Renal cortical epithelial cell (primary cell): ENCODE measurements at regions not wholly inside any gene's neighbourhood (a gene's known extent, or its start where the extent isn't known, plus 50 kb on each side); places are given as distances from the start of the nearest gene placed in this dataset.

Experiments used
- DNase-seq: peaks from one replicate; pipeline ENCODE4 v3.0.0-alpha.2; 2011; ENCODE audit warnings: low read depth

DNA sequence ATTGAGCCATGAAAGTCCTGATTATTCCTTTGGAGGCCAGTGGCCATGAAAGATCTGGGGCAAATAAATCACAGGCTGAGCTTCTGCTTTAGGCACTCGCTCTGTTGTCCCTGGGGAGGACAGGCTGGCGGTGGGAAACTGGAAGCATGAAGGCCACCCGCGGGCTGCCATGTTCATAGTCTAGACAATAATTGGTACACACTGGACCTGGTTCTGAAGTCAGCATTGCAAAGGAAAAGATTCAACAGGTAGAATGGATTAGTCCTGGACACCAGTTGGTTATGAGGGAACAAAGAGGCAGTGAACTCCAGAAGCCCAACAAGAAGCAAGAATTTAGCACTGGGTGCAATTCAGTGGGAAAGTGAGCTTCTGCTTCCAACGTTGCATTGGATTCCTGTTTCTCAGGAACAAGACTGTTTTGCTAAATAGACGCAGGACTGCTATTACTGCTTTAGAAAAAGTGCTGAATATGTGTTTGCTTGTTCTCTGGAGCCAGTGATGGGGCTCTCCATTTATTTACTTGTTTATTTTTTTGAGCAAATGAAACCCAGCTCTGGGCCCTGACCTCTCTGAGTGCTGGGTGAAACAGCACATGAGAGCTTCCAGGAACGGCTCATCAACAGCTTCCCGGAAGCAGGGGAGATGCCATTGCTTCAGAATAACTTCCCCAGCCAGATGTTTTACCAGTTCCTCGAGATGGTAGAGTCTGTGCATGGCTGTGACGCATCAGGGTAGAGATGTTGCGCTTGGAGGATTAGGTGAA lies 336.4 kb downstream of the ZNF536 start:
- DNase-seq = no peak

DNA sequence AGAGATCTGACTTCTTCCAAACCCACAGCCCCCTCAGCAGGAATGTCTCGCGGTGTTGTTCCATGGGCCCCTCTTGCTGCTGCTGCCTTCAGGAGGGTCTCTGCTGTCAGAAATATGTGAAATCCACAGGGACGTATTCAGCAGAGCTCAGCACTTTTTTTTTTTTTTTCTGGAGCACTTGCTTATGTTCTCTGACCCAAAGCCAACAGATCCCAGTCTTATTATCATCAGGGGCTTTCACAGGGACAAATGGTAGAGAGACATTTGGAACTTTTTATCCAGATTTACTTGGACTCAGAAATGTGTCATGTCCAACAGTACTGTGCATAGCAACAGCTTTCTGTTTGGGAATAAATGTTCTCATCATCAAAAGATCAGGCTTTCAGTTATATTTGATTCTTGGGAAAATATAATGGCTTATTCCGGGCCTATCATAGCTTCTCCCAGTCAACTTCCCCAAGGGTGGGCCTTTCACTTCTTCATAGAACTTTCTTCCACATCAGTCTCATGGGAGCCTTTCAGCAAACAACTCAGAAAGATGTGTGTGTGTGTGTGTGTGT lies 332.7 kb downstream of the ZNF536 start:
- DNase-seq = no peak

DNA sequence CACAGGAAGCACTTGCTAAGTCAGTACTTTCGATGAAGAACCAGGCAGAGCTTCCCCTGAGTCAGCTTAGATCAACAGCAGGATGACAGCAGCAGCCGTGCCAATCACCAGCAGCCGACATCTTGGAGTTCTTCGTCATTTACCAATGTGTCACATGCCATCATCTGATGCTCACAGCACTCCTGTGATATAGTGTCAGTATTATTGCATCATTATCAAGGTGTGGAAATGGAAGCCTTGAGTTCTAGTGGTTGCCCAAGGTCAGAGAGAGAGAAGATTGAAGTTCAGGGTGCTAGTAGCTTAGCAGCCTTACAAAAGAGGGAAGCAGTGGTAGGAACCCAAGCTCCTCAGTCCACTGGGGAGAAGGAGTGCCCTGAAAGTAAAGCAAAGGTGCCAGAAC lies 331.5 kb downstream of the ZNF536 start:
- no peak for DNase-seq

GRCh38 chr19:30701178-30701577 lies 329.0 kb downstream of the ZNF536 start:
- no peak for DNase-seq

GRCh38 chr19:30699871-30700280 lies 327.7 kb downstream of the ZNF536 start:
- no peak for DNase-seq

- no peak for DNase-seq
Observed at GRCh38 chr19:30696514-30696913, 324.3 kb downstream of the ZNF536 start.

DNA sequence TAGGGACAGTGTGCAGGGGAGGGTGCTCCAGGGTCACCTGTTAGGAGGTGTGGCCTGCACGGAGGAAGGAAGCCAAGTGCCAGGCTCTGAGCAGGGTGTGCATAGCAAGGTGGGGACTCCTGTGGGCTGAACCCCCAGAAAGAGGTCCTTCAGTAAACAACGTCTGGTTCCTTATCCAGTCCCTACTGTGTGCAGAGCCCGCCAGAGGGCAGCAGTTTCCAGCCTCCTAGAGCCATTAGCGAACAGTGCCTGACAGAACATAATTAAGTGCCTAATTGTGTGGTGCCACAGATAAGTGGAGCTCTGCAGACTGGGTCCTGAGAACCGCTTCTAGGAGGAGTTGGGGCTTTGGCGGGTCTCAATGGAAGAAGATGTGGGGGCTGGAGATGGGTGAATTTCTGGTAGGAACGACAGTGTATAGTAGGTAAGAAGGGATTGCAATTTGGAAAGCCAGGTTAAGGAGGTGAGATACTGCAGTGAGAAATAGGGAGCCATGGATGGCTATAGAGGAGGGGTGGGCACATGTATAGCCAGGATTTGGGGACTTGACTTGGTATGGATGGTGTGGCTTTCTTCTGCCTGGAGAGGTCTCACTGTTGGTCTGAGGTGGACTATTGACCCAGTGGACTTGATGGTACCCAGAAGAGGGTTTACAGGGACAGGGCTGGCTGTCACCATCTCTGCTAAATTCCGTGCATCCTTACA lies 323.1 kb downstream of the ZNF536 start:
- DNase-seq = no peak

- DNase-seq = no peak
Observed at GRCh38 chr19:30694156-30694755, 322.1 kb downstream of the ZNF536 start.

DNA sequence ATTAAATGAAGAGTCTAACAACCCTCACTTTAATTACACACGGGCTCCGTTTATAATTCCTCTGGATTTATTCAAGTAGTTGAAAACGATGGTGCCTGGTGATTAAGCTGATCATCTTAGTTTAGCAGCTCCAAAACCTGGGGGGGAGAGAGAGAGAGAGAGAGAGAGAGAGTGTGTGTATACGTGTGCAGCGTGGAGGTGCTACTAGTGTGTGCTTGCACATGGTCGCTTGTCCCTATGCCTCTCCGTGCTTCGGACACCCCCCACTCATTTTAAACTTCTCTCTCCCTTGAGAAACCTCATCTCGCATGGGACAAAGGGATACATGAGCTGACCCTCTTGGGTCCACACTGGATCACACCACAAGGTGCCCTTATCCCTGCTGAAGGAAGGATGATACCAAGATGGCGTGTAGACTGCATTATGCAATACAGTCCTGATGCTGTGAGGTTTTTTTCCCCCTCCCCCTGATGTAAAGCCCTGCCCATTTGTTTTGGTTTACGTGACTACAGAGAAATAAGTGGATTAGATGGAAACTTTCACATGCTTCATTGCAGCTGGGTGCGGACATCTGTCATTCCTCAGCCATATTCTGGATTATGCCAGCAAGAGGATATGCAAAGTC lies 320.8 kb downstream of the ZNF536 start:
- DNase-seq = no peak

- no peak for DNase-seq
Observed at GRCh38 chr19:30692181-30692811, 320.1 kb downstream of the ZNF536 start.

- DNase-seq = no peak
Observed at GRCh38 chr19:30691819-30692166, 319.6 kb downstream of the ZNF536 start.

DNA sequence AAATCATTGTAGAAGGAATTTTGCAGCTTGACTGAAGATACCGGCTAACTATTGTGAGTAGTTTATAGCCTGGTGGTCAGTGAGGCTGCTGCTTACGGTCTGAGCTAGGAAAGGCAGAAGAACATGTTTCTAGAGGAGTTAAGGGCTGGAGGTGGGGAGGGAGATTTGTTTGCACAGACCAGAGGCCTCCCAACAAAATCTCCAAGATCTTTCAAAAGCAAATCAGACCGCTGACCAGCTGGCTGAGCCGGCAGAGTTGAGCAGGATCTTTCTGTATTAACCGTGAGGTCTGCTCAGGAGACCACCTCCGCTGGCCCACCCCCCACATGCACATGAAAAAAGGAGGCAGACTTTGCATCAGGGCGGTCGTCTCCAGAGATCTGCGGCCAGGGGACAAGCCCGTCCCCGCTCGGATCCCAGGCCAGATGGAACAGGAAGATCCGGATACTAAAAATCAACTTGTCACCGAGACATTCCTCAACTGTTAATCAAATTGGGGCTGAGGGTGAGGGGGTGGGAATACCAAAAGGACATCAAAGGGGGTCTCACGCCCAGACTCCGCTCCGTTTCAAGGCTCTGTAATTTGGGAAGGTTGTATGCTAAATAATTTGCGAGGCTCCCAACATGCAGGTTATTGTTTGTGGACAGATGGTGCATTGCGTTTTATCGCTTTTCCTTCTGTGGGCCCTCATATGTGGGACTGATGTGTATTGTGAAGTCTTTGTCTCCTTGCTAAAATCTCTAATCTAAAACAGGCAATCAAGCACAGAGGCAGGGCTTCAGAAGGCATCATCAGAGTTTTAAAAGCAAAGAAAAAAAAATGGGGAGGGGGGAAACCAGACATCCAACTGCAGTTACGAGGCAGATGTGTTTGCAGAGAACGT lies 319.0 kb downstream of the ZNF536 start:
- no peak for DNase-seq

DNA sequence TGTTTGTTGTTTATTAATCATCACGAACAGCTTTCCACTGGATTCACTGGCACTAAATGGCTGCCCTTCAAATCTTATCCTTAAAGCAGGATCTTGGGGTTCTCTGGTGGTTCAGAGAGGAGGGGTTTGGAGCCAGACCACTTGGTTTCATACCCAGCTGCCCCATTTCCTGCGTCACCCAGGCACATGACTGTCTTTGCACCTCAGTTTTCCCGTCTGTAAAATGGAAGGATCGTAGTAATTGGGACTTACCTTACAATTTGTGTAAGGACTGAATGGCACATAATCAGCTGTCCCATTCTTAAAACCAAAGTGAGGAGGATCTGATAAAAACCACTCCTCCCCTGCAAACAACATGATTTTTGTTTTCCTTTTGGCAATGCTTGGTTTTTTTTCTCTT lies 318.3 kb downstream of the ZNF536 start:
- no peak for DNase-seq

DNA sequence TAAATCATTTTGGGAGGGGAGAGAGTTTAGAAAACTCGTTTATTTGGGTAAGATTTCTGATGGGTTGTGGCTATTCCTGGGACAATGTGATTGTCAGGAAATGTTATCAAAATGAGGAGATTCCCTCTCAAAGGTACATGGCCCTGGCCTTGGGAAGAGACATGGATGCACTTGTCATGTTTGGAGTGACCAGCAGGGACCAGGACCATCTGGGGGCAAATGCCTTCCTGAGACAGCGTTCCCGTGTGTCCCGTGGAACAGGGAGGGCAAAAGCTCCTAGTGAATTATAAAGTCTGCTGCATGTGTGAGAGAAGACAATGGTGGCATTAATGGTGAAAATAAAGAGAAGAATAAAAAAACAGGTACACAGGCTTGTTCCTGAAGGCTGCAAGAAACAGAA lies 317.3 kb downstream of the ZNF536 start:
- no peak for DNase-seq

DNA sequence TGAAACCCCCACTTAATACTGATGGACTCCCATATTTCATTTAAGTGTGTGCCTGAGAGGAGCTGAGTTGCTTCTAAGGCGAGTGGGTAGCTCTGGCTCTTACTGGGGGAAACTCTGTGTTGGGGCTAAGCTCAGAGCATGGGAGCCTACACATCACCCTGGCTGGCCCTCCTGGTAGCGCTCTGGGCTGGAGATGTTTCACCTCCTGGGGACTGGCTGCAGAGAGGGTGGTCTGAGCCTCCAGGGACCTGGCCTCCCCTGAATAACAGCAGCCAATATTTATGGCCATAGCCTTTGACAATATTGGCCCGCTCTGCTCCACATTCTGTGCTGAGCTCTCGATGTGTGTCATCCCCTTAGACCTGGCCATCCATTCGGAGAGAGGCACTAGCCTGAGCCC lies 316.5 kb downstream of the ZNF536 start:
- no peak for DNase-seq

GRCh38 chr19:30686826-30687566 lies 314.8 kb downstream of the ZNF536 start:
- DNase-seq = no peak

GRCh38 chr19:30686176-30686820 lies 314.1 kb downstream of the ZNF536 start:
- no peak for DNase-seq

GRCh38 chr19:30685426-30686000 lies 313.3 kb downstream of the ZNF536 start:
- no peak for DNase-seq

DNA sequence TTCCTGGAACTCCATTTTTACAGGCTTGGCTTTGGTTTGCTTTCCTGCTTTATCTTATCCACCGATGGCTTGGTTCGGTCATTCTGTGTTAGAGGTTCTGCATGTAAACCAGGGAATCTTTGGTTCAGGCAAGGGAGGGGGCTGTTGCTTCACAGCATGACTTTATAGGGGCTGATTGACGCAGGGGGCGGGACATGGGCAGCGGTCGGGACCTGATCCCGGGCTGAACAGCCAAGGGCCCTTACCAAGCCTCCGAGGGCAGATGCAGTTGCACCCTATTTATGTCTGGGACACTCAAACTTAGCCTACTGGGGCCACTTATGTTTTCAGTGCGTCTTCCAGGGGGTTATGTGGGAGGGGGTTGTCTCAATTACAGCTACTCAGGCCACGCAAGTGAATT lies 312.4 kb downstream of the ZNF536 start:
- DNase-seq = no peak
